HG02973 (cell line): ENCODE measurements at regions not wholly inside any gene's neighbourhood (a gene's known extent, or its start where the extent isn't known, plus 50 kb on each side); places are given as distances from the start of the nearest gene placed in this dataset.

Source experiments
- ATAC-seq: cut with Tn5 transposase; IDR thresholded peaks from one replicate; pipeline ENCODE4 v1.9.1; 2021; ENCODE audit warnings: moderate library complexity; ENCODE audit not compliant: unreplicated experiment

- ATAC-seq = no peak
Measured at GRCh38 chr2:47620770-47621437, 50.1 kb upstream of the KCNK12 start.
